Naive thymus-derived CD4-positive, alpha-beta T cell (primary cell): ENCODE measurements at regions not wholly inside any gene's neighbourhood (a gene's known extent, or its start where the extent isn't known, plus 50 kb on each side); places are given as distances from the start of the nearest gene placed in this dataset.
"Not testable (repeated sequence)": the region's sequence is repeated elsewhere in the genome, so short reads cannot be mapped to it uniquely, and the experiment has no call there.

Experiments used
- ATAC-seq: fragments of 150-1000 bp; cut with Tn5 transposase; 2 replicates; pipeline ENCODE4 v1.10.0; 2021; ENCODE audit warnings: mild to moderate bottlenecking, moderate library complexity
- CTCF ChIA-PET: fragments of 350-600 bp; sonication (Branson Sonifier 250); formaldehyde crosslinking; loops from one replicate; lab custom pipeline; 2021; ENCODE audit warnings: antibody characterized with exemption; lab: Charles Lee
- POLR2A ChIA-PET: fragments of 350-600 bp; sonication (Branson Sonifier 250); formaldehyde crosslinking; loops from one replicate; lab custom pipeline; 2021; ENCODE audit warnings: antibody characterized with exemption, inconsistent platforms; lab: Charles Lee
- DNase-seq, 9 donors: peaks; one replicate each; pipeline versions ENCODE4 v3.0.0 to v3.0.0-alpha.2; 2020 to 2022; ENCODE audit warnings: mixed read lengths in 1 of 9
- H3K27ac ChIP-seq: one replicate; pipeline ENCODE4 v1.7.0; 2013; ENCODE audit warnings: mild to moderate bottlenecking, low read depth, low read length, moderate library complexity
- H3K27me3 ChIP-seq, 2 donors: one replicate each; pipeline ENCODE4 v1.7.0; 2013; ENCODE audit warnings: low read length in 2 of 2, mild to moderate bottlenecking in 2 of 2, moderate library complexity in 2 of 2; ENCODE audit not compliant: control insufficient read depth in 2 of 2, insufficient read depth in 2 of 2
- H3K36me3 ChIP-seq, 3 experiments: 1 replicate in 2 of 3; 2 replicates in 1 of 3; pipeline ENCODE4 v1.7.0; 2013; ENCODE audit warnings: low read length in 3 of 3, mild to moderate bottlenecking in 3 of 3, moderate library complexity in 1 of 3; ENCODE audit not compliant: insufficient read depth in 3 of 3, control insufficient read depth in 2 of 3
- H3K4me1 ChIP-seq, 2 donors: one replicate each; pipeline ENCODE4 v1.7.0; 2013; ENCODE audit warnings: low read length in 2 of 2, mild to moderate bottlenecking in 2 of 2, moderate library complexity in 1 of 2; ENCODE audit not compliant: control insufficient read depth in 2 of 2, insufficient read depth in 2 of 2
- H3K4me3 ChIP-seq: 2 replicates; pipeline ENCODE4 v1.7.0; 2013; ENCODE audit warnings: mild to moderate bottlenecking, low read length
- H3K9me3 ChIP-seq, 3 experiments: 1 replicate in 2 of 3; 2 replicates in 1 of 3; pipeline ENCODE4 v1.7.0; 2013; ENCODE audit warnings: low read length in 3 of 3; ENCODE audit not compliant: control insufficient read depth in 2 of 3
- H3K27ac Mint-ChIP-seq, 9 donors: one replicate each; pipeline ENCODE4 v1.8.0; 2020 to 2022; ENCODE audit warnings: mixed read lengths in 9 of 9, mild to moderate bottlenecking in 8 of 9, moderate library complexity in 5 of 9, inconsistent platforms in 2 of 9
- H3K27me3 Mint-ChIP-seq, 5 donors: one replicate each; pipeline ENCODE4 v1.8.0; 2021 to 2022; ENCODE audit warnings: mixed read lengths in 5 of 5, mild to moderate bottlenecking in 1 of 5
- H3K36me3 Mint-ChIP-seq, 5 donors: one replicate each; pipeline ENCODE4 v1.8.0; 2020 to 2022; ENCODE audit warnings: mixed read lengths in 5 of 5, mild to moderate bottlenecking in 3 of 5, inconsistent platforms in 1 of 5
- H3K4me1 Mint-ChIP-seq, 7 donors: one replicate each; pipeline ENCODE4 v1.8.0; 2020 to 2022; ENCODE audit warnings: mixed read lengths in 7 of 7, mild to moderate bottlenecking in 3 of 7, inconsistent platforms in 1 of 7
- H3K4me3 Mint-ChIP-seq, 10 donors: one replicate each; pipeline ENCODE4 v1.8.0; 2020 to 2022; ENCODE audit warnings: mild to moderate bottlenecking in 10 of 10, mixed read lengths in 10 of 10, moderate library complexity in 6 of 10, inconsistent platforms in 2 of 10
- H3K9me3 Mint-ChIP-seq, 11 donors: one replicate each; pipeline ENCODE4 v1.8.0; 2020 to 2022; ENCODE audit warnings: mixed read lengths in 11 of 11, mild to moderate bottlenecking in 4 of 11, inconsistent platforms in 1 of 11, moderate library complexity in 1 of 11
- intact Hi-C, 2 donors: fragments of 100-400 bp; cut with micrococcal nuclease; formaldehyde crosslinking; loops; one replicate each; pipeline ENCODE4 v1.15.1; 2023

GRCh38 chr11:98531576-98531975 lies 489.2 kb upstream of the CNTN5 start:
- POLR2A ChIA-PET = no interaction called here
- Mint-ChIP-seq H3K27ac (no peak overlapping the region), H3K36me3 (no peaks in the 10 kb centered on the region), H3K9me3 (peaks cover 0 to 6% (median 0%) of the 10 kb centered on the region in 11 donors), H3K27me3 (no peaks in the 10 kb centered on the region), H3K4me1 (no peaks in the 10 kb centered on the region), H3K4me3 (no peak overlapping the region)
- CTCF ChIA-PET = no interaction called here
- no peaks in the 10 kb centered on the region for H3K9me3 ChIP-seq
- no peaks in the 10 kb centered on the region for H3K4me1 ChIP-seq
- intact Hi-C loops = no loop called here
- H3K27me3 ChIP-seq = no peaks in the 10 kb centered on the region
- no peaks in the 10 kb centered on the region for H3K36me3 ChIP-seq
- no peak for ATAC-seq
- no peak overlapping the region for H3K4me3 ChIP-seq
- H3K27ac ChIP-seq = no peak overlapping the region
- DNase-seq = no peak

- Mint-ChIP-seq H3K27me3 (no peaks in the 10 kb centered on the region), H3K9me3 (peaks cover 0 to 8% (median 0%) of the 10 kb centered on the region in 11 donors), H3K4me1 (no peaks in the 10 kb centered on the region), H3K4me3 (no peak overlapping the region), H3K27ac (no peak overlapping the region), H3K36me3 (no peaks in the 10 kb centered on the region)
- ATAC-seq (no peak), DNase-seq (no peak)
- H3K36me3 ChIP-seq = no peaks in the 10 kb centered on the region
- H3K4me3 ChIP-seq = no peak overlapping the region
- intact Hi-C loops = no loop called here
- POLR2A ChIA-PET = no interaction called here
- CTCF ChIA-PET = no interaction called here
- H3K4me1 ChIP-seq = no peaks in the 10 kb centered on the region
- no peaks in the 10 kb centered on the region for H3K27me3 ChIP-seq
- no peaks in the 10 kb centered on the region for H3K9me3 ChIP-seq
- H3K27ac ChIP-seq = no peak overlapping the region
These were observed 484.7 kb upstream of the CNTN5 start for GRCh38 chr11:98536023-98536422.

GRCh38 chr11:98538358-98538757 lies 482.4 kb upstream of the CNTN5 start:
- H3K4me1 Mint-ChIP-seq, H3K4me3 ChIP-seq, H3K4me1 ChIP-seq, H3K9me3 ChIP-seq, H3K27me3 Mint-ChIP-seq, H3K36me3 ChIP-seq, DNase-seq, intact Hi-C loops, H3K27ac Mint-ChIP-seq, H3K36me3 Mint-ChIP-seq, H3K27ac ChIP-seq, H3K4me3 Mint-ChIP-seq, CTCF ChIA-PET, ATAC-seq, H3K27me3 ChIP-seq, POLR2A ChIA-PET: not testable (repeated sequence)
- H3K9me3 Mint-ChIP-seq = peaks cover 0 to 10% (median 0%) of the 10 kb centered on the region in 11 donors

- Histone ChIP-seq H3K4me1 (no peaks in the 10 kb centered on the region), H3K9me3 (no peaks in the 10 kb centered on the region), H3K27ac (no peak overlapping the region), H3K4me3 (no peak overlapping the region), H3K36me3 (no peaks in the 10 kb centered on the region), H3K27me3 (no peaks in the 10 kb centered on the region)
- POLR2A ChIA-PET = no interaction called here
- H3K4me1 Mint-ChIP-seq = peaks cover 0 to under 1% (median 0%) of the 10 kb centered on the region in 7 donors
- no peaks in the 10 kb centered on the region for H3K27me3 Mint-ChIP-seq
- H3K27ac Mint-ChIP-seq = no peak overlapping the region
- CTCF ChIA-PET = no interaction called here
- ATAC-seq (no peak), DNase-seq (no peak)
- peaks cover 4 to 16% (median 7%) of the 10 kb centered on the region in 11 donors for H3K9me3 Mint-ChIP-seq
- intact Hi-C loops = no loop called here
- H3K4me3 Mint-ChIP-seq = no peak overlapping the region
- H3K36me3 Mint-ChIP-seq = peaks cover 0 to 3% (median 0%) of the 10 kb centered on the region in 5 donors
These were observed 475.1 kb upstream of the CNTN5 start for GRCh38 chr11:98545544-98546175.

- CTCF ChIA-PET = no interaction called here
- Histone ChIP-seq H3K4me3 (no peak overlapping the region), H3K36me3 (no peaks in the 10 kb centered on the region), H3K4me1 (no peaks in the 10 kb centered on the region), H3K27ac (no peak overlapping the region), H3K9me3 (no peaks in the 10 kb centered on the region), H3K27me3 (no peaks in the 10 kb centered on the region)
- Mint-ChIP-seq H3K9me3 (peaks cover 4 to 21% (median 11%) of the 10 kb centered on the region in 11 donors), H3K4me3 (no peak overlapping the region), H3K4me1 (peaks cover 0 to 1% (median 0%) of the 10 kb centered on the region in 7 donors), H3K27me3 (no peaks in the 10 kb centered on the region), H3K36me3 (peaks cover 0 to 3% (median 0%) of the 10 kb centered on the region in 5 donors), H3K27ac (no peak overlapping the region)
- intact Hi-C loops = no loop called here
- ATAC-seq = no peak
- no peak for DNase-seq
- POLR2A ChIA-PET = no interaction called here
These were observed 471.2 kb upstream of the CNTN5 start for GRCh38 chr11:98549571-98549970.

GRCh38 chr11:98559961-98560360 lies 460.8 kb upstream of the CNTN5 start:
- no peak overlapping the region for H3K4me3 Mint-ChIP-seq
- ChIA-PET CTCF (no interaction called here), POLR2A (no interaction called here)

GRCh38 chr11:98561252-98561651 lies 459.5 kb upstream of the CNTN5 start:
- Mint-ChIP-seq H3K27me3 (no peaks in the 10 kb centered on the region), H3K4me1 (no peaks in the 10 kb centered on the region), H3K27ac (no peak overlapping the region), H3K9me3 (peaks cover 0 to 17% (median 3%) of the 10 kb centered on the region in 11 donors), H3K36me3 (no peaks in the 10 kb centered on the region), H3K4me3 (no peak overlapping the region)
- no peaks in the 10 kb centered on the region for H3K36me3 ChIP-seq
- H3K4me3 ChIP-seq = no peak overlapping the region
- intact Hi-C loops = no loop called here
- CTCF ChIA-PET = no interaction called here
- H3K27ac ChIP-seq = no peak overlapping the region
- POLR2A ChIA-PET = no interaction called here
- H3K4me1 ChIP-seq = no peaks in the 10 kb centered on the region
- H3K9me3 ChIP-seq = no peaks in the 10 kb centered on the region
- no peaks in the 10 kb centered on the region for H3K27me3 ChIP-seq
- ATAC-seq = no peak
- no peak for DNase-seq

More at GRCh38 chr11:98559961-98560360, 460.8 kb upstream of the CNTN5 start:
- DNase-seq (no peak), ATAC-seq (no peak)
- Mint-ChIP-seq H3K4me1 (no peaks in the 10 kb centered on the region), H3K9me3 (peaks cover 0 to 17% (median 3%) of the 10 kb centered on the region in 11 donors), H3K27me3 (no peaks in the 10 kb centered on the region), H3K27ac (no peak overlapping the region), H3K36me3 (no peaks in the 10 kb centered on the region)
- no peak overlapping the region for H3K4me3 ChIP-seq
- no peaks in the 10 kb centered on the region for H3K9me3 ChIP-seq
- H3K4me1 ChIP-seq = no peaks in the 10 kb centered on the region
- H3K36me3 ChIP-seq = no peaks in the 10 kb centered on the region
- intact Hi-C loops = no loop called here
- no peaks in the 10 kb centered on the region for H3K27me3 ChIP-seq
- H3K27ac ChIP-seq = no peak overlapping the region
